Lower leg skin (tissue), 3 donors: ENCODE measurements at regions not wholly inside any gene's neighbourhood (a gene's known extent, or its start where the extent isn't known, plus 50 kb on each side); places are given as distances from the start of the nearest gene placed in this dataset.
"Not testable (repeated sequence)": the region's sequence is repeated elsewhere in the genome, so short reads cannot be mapped to it uniquely, and the experiment has no call there.

Experiments used
- DNase-seq, 2 donors: peaks; one replicate each; pipeline ENCODE4 v3.0.0-alpha.2; 2019; ENCODE audit warnings: low spot score in 2 of 2
- H3K4me3 ChIP-seq: fragments of 200-600 bp; sonication (generic); 2 replicates; pipeline ENCODE4 v1.5.1; 2017; ENCODE audit warnings: mild to moderate bottlenecking, low read depth; ENCODE audit not compliant: poor library complexity, severe bottlenecking
- WGBS, 2 donors: methylation state at CpG; one replicate each; pipeline ENCODE4 v1.1.5; 2018; 5-methylcytosine and 5-hydroxymethylcytosine counted together
- intact Hi-C: fragments of 100-400 bp; cut with DNase I; formaldehyde crosslinking; loops from one replicate; pipeline ENCODE4 v1.15.0; 2023; ENCODE audit warnings: low total_unique reads

- intact Hi-C loops, DNase-seq, H3K4me3 ChIP-seq: not testable (repeated sequence)
- 0 to 17% methylated on average over 1 of the region's 1 CpG for WGBS, 2 donors
These were observed 109.8 kb downstream of the OTOP1 start for GRCh38 chr4:4116901-4117300.

GRCh38 chr4:4134368-4134767 lies 92.4 kb downstream of the OTOP1 start:
- DNase-seq, intact Hi-C loops, H3K4me3 ChIP-seq: not testable (repeated sequence)
- WGBS, 2 donors: 86% methylated on average over 8 of the region's 8 CpGs; no CpG with 5 or more reads in 1 of the 2 donors

GRCh38 chr4:4136621-4137020 lies 90.1 kb downstream of the OTOP1 start:
- DNase-seq, H3K4me3 ChIP-seq, intact Hi-C loops: not testable (repeated sequence)
- WGBS, 2 donors: 96% methylated on average over 9 of the region's 9 CpGs; no CpG with 5 or more reads in 1 of the 2 donors
